Posterior vena cava (tissue), 2 donors: ENCODE measurements at regions not wholly inside any gene's neighbourhood (a gene's known extent, or its start where the extent isn't known, plus 50 kb on each side); places are given as distances from the start of the nearest gene placed in this dataset.

Source experiments
- DNase-seq: peaks from one replicate; pipeline ENCODE4 v3.0.0-alpha.2; 2020; ENCODE audit warnings: low spot score
- intact Hi-C, 2 donors: fragments of 100-400 bp; cut with DNase I; formaldehyde crosslinking; loops; one replicate each; pipeline versions ENCODE4 v1.14.1 to v1.14.2; 2022 to 2023
- donor health status: DM: yes; HTN: yes; CAD: no.
- donor health status: DM: yes; HTN: yes; CAD: no.

GRCh38 chr9:115237385-115237998, 119.5 kb upstream of the TNC start:
- peak; percentile 93 for DNase-seq
- intact Hi-C loops: no loop called here

- DNase-seq: no peak
- intact Hi-C loops: no loop called here
Observed at GRCh38 chr9:115240676-115241075, 122.7 kb upstream of the TNC start.

- DNase-seq: no peak
- intact Hi-C loops: no loop called here
Observed at GRCh38 chr9:115241641-115242040, 123.7 kb upstream of the TNC start.

- no peak for DNase-seq
- intact Hi-C loops: no loop called here
Observed at GRCh38 chr9:115249488-115249887, 131.5 kb upstream of the TNC start.

GRCh38 chr9:115250621-115251032, 132.7 kb upstream of the TNC start:
- intact Hi-C loops: no loop called here
- DNase-seq: no peak

- no peak for DNase-seq
- intact Hi-C loops: no loop called here
Observed at GRCh38 chr9:115254287-115255180, 136.6 kb upstream of the TNC start.

- intact Hi-C loops: no loop called here
- DNase-seq: no peak
Observed at GRCh38 chr9:115261656-115262081, 143.7 kb upstream of the TNC start.

GRCh38 chr9:115262477-115262876, 144.5 kb upstream of the TNC start:
- intact Hi-C loops: no loop called here
- no peak for DNase-seq

- no peak for DNase-seq
- intact Hi-C loops: no loop called here
Observed at GRCh38 chr9:115262952-115263351, 145.0 kb upstream of the TNC start.

GRCh38 chr9:115263371-115264075, 145.6 kb upstream of the TNC start:
- DNase-seq: no peak
- intact Hi-C loops: no loop called here

- no peak for DNase-seq
- intact Hi-C loops: no loop called here
Observed at GRCh38 chr9:115264313-115264712, 146.4 kb upstream of the TNC start.

- intact Hi-C loops: no loop called here
- DNase-seq: no peak
Observed at GRCh38 chr9:115267790-115268189, 149.8 kb upstream of the TNC start.

GRCh38 chr9:115275753-115276152, 157.8 kb upstream of the TNC start:
- intact Hi-C loops: no loop called here
- no peak for DNase-seq

- intact Hi-C loops: no loop called here
- DNase-seq: no peak
Observed at GRCh38 chr9:115276621-115277020, 158.7 kb upstream of the TNC start.

GRCh38 chr9:115277301-115277700, 159.3 kb upstream of the TNC start:
- no peak for DNase-seq

GRCh38 chr9:115278326-115279035, 160.5 kb upstream of the TNC start:
- no peak for DNase-seq
- intact Hi-C loops: no loop called here

More at GRCh38 chr9:115277301-115277700, 159.3 kb upstream of the TNC start:
- intact Hi-C loops: no loop called here

GRCh38 chr9:115283395-115283794, 165.4 kb upstream of the TNC start:
- no peak for DNase-seq
- intact Hi-C loops: no loop called here

- DNase-seq: no peak
- intact Hi-C loops: no loop called here
Observed at GRCh38 chr9:115285836-115286235, 167.9 kb upstream of the TNC start.

- intact Hi-C loops: no loop called here
- no peak for DNase-seq
Observed at GRCh38 chr9:115286411-115286810, 168.5 kb upstream of the TNC start.

GRCh38 chr9:115289757-115290208, 171.8 kb upstream of the TNC start:
- no peak for DNase-seq
- intact Hi-C loops: no loop called here
